Activated gamma-delta T cell treated with Interleukin-2 at 50 U/mL for 16 hours (primary cell): ENCODE measurements at regions not wholly inside any gene's neighbourhood (a gene's known extent, or its start where the extent isn't known, plus 50 kb on each side); places are given as distances from the start of the nearest gene placed in this dataset.

Experiments used
- DNase-seq: peaks from one replicate; pipeline ENCODE4 v3.0.0-alpha.2; 2020

- no peak for DNase-seq
These were observed 369.2 kb upstream of the MCTP2 start for GRCh38 chr15:93861956-93862741.

DNA sequence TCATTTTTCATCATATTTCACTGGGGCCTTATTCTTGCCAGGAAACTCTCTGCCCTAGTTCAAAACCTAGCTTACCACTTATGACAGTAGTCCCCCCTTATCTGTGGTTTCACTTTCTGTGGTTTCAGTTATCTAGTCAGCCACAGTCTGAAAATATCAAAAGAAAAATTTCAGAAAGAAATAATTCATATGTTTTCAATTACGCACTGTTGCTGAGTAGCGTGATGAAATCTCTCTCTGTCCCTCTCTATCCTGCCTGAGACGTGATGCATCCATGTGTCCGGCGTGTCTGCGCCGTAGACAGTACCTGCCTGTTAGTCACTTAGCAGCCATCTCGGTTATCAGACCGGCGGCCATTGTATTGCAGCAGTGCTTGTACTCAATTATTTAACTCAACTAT is 369.9 kb upstream of the MCTP2 start:
- DNase-seq = no peak

- DNase-seq = no peak
These were observed 370.7 kb upstream of the MCTP2 start for GRCh38 chr15:93860701-93861100.

DNA sequence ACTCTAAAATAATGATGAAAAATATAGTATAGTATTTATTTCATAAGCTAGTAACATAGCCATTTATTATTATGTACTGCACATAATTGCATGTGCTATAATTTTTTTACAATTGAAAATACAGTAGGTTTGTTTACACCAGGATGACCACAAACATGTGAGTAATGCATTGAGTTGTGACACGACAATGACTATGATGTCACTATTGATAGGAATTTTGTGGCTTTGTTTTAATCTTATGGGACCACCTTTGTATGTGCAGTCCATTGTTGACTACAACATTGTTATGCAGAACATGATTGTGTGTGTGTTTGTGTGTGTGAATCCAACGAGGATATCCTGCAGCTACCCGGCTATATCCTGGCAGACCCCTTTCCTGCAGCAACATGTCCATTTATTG is 372.2 kb upstream of the MCTP2 start:
- no peak for DNase-seq

DNA sequence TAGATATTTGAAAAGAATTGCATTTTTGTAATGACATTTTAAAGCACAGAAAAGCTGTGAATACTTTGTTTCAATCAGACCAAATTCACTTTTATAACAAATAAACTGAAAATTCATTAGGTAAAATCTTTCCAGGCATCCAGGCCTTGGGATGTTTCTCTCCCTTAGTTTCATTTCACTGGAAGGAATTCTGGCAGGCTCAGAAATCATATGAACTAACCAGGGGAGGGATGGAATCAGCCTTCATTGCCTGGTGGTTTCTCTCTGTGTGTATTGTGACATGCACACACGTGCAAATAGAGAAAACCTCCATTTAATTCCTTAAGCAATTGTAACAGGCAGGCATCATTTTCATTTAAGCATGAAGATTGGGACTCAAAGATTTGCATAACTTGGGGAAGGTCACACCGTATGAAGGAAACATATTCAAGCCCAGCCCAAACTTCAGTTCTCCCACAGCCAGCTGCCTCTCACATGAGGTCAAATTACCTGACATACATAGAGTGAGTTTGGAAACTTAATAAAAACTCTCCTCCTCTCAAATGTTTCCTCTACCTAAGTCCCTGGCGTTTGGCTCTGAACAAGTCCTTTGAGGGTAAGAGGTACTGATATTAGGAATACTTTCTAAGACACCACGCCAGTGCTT is 376.1 kb upstream of the MCTP2 start:
- no peak for DNase-seq

DNA sequence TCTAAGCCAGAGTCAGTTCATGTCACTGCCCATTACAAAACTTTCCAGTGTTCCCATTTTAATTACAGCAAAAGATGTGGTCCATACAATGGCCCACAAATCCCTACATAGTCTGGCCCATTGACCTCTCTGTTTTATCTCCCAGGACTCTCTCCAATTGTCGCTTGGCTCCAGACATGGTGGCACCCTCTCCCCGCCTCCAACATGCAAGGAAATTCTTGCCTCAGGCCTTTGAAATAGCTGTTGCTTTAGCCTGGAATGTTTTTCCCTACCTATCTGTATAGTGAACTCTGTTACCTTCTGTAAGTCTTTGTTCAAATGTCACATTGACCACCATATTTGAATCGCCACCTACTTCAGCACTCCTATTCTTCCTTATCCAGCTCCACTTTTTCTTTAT is 377.3 kb upstream of the MCTP2 start:
- no peak for DNase-seq

- DNase-seq = no peak
These were observed 378.6 kb upstream of the MCTP2 start for GRCh38 chr15:93852761-93853160.

GRCh38 chr15:93848490-93848889 is 382.9 kb upstream of the MCTP2 start:
- no peak for DNase-seq

- DNase-seq = no peak
These were observed 383.3 kb upstream of the MCTP2 start for GRCh38 chr15:93848076-93848475.

DNA sequence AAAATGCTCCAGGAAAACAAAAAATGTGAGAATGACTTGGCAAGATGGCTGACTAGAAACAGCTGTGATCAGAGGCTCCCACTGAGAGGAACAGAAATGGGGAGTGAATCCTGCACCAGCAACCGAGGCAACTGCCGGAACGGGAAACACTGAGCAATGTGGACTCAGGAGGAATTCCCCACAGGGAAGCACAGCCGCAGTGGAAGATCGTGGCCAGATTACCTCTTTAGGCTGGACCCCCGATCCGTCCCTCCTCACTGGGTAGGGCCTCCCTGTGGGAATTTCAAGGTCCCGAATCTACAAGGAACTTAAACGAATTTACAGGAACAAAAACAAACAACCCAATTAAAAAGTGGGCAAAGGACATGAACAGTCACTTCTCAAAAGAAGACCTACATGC is 385.2 kb upstream of the MCTP2 start:
- DNase-seq = no peak

GRCh38 chr15:93837450-93837849 is 393.9 kb upstream of the MCTP2 start:
- no peak for DNase-seq

- no peak for DNase-seq
These were observed 396.0 kb upstream of the MCTP2 start for GRCh38 chr15:93835344-93835743.

- no peak for DNase-seq
These were observed 399.7 kb upstream of the MCTP2 start for GRCh38 chr15:93831641-93832040.

- no peak for DNase-seq
These were observed 400.9 kb upstream of the MCTP2 start for GRCh38 chr15:93830221-93831080.

DNA sequence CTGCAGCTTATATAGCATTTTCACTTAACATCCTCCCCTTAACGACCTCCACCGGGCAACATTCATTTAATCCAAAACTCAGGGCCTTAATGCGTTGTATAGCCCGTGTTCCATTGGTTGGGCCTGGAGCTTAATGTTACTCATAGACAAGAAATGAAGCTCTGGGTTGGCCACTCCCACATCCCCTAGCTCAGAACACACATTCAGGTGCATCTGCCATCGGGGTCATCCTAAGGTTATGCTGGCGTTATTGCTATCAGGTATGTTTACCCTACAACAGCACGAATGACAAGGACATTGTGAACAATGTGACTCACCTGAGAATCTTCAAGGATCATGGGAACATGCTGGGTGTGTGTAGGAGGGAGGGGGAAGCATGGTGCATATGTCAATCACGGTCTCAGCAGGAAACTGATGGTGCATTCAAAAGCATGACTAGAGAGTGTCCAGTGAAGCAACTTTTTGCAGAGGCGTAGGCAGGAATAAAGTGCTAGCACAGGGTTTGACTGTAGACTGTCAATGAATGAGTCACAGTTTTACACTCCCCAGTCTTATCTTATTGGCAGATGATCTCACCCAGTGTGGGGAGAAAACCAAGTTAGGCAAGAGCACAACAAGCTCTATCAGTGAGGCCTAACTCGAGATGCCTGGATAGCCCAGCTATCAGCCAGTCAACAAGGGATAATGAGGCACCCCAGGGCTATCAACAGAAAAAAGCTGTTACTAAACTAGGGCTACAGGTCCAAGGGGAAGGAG is 402.1 kb upstream of the MCTP2 start:
- DNase-seq = no peak

- DNase-seq = no peak
These were observed 404.6 kb upstream of the MCTP2 start for GRCh38 chr15:93826790-93827189.

- no peak for DNase-seq
These were observed 405.1 kb upstream of the MCTP2 start for GRCh38 chr15:93826293-93826692.

GRCh38 chr15:93825682-93826081 is 405.7 kb upstream of the MCTP2 start:
- DNase-seq = no peak

GRCh38 chr15:93823971-93824913 is 407.1 kb upstream of the MCTP2 start:
- DNase-seq = no peak

DNA sequence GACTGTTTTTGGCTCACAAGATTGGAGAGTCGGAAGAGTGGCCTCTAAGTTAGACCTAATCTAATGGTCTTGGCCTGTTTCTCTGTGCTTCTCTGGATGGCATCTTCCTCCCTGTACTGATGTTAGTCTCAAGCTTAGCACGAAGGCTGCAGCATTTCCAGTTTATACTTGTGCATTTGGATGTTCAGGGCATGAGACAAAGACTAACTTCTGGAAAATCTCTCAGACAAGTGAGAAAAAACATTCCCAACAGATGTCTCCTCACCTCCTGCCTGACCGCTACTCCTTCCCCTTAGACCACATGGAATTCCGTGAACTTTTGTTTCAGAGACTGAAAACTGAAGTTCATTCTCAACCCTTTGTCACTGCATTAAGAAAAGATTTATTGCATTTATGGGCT is 410.8 kb upstream of the MCTP2 start:
- no peak for DNase-seq

GRCh38 chr15:93819826-93820225 is 411.5 kb upstream of the MCTP2 start:
- no peak for DNase-seq

DNA sequence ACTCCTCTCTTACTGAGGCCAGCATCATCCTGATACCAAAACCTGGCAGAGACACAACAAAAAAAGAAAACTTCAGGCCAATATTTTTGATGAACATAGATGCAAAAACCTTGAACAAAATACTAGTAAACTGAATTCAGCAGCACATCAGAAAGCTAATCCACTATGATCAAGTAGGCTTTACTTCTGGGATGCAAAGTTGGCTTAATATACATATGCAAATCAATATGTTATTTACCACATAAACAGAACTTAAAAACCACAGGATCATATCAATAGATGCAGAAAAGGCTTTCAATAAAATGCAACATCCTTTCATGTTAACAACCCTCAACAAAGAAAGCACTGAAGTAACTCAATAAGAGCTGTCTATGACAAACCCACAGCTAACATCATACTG is 414.5 kb upstream of the MCTP2 start:
- no peak for DNase-seq
